ENCODE measurements at regions not wholly inside any gene's neighbourhood (a gene's known extent, or its start where the extent isn't known, plus 50 kb on each side); places are given as distances from the start of the nearest gene placed in this dataset.

DNA sequence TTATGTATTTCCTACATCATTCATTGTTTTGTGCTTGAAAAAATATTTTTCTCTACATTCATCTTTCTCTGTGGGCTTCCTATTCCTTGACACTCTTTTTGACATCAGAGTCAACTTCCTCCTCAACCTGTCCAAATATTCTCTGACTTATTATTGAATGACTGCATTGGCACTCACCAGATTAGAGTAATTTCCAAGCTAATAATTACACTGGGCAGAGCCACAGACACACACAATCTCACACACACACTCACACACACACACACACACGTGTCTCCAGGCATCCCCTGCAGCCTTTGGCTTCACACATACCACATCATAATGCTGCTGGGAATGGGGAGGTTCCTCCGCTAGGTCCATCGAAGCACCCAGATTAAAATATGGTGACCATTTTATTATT lies 184.5 kb downstream of the SYK start:
- H3K4me3 ChIP-seq (ENCODE audit: low read length): no peak overlapping the region
- H3K27ac ChIP-seq (ENCODE audit: low read depth, low read length): no peak overlapping the region
- no peak overlapping the region for H3K9ac ChIP-seq (ENCODE audit: low read length)
- no peaks in the 10 kb centered on the region for H3K27me3 ChIP-seq (ENCODE audit: control insufficient read depth, insufficient read depth, low read length)
- H3K4me1 ChIP-seq (ENCODE audit: control insufficient read depth, insufficient read depth, low read length): no peaks in the 10 kb centered on the region
- H3K36me3 ChIP-seq (ENCODE audit: control insufficient read depth, insufficient read depth, low read length): no peaks in the 10 kb centered on the region

DNA sequence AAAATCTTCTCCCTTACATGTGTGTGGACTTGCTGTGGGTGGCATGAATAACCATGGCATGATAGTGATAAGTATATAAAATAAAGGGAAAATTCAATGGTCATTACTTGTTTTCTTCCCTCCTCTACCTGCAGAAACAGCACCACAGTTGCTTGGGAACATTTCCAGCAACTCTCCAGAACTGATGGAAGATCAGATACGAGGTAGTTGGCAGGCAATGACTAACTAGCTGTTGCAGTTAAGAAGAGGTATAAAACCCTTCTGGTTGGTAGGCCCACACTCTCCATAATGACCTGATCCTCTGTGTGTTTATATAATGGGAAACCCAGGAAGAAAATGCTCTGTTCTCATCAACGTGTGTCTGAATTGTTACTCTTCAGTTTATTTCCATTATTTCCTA lies 185.9 kb downstream of the SYK start:
- Histone ChIP-seq H3K36me3 (ENCODE audit: control insufficient read depth, insufficient read depth, low read length) (no peaks in the 10 kb centered on the region), H3K4me3 (ENCODE audit: low read length) (no peak overlapping the region), H3K4me1 (ENCODE audit: control insufficient read depth, insufficient read depth, low read length) (no peaks in the 10 kb centered on the region), H3K27ac (ENCODE audit: low read depth, low read length) (no peak overlapping the region), H3K27me3 (ENCODE audit: control insufficient read depth, insufficient read depth, low read length) (no peaks in the 10 kb centered on the region), H3K9ac (ENCODE audit: low read length) (no peak overlapping the region)

DNA sequence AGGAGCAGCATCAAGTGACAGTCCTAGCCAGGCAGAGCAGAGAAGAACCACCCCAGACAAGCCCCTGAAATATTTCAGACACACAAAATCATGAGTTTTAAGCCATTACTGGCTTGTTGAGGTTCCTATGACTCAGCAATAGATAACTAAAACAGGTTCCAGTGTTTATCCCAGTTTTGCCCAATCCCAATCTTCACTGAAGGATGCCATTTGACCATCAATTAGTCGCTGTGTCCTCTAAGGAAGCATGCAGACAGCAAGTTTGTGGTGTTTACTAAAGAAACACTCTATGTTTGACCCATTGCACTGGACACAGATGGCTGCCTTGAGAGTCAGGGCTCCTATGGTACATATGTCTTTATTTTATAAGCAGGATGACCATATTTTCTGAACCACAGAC lies 186.7 kb downstream of the SYK start:
- no peak overlapping the region for H3K4me3 ChIP-seq (ENCODE audit: low read length)
- H3K4me1 ChIP-seq (ENCODE audit: control insufficient read depth, insufficient read depth, low read length): no peaks in the 10 kb centered on the region
- H3K9ac ChIP-seq (ENCODE audit: low read length): no peak overlapping the region
- H3K27ac ChIP-seq (ENCODE audit: low read depth, low read length): no peak overlapping the region
- H3K27me3 ChIP-seq (ENCODE audit: control insufficient read depth, insufficient read depth, low read length): no peaks in the 10 kb centered on the region
- H3K36me3 ChIP-seq (ENCODE audit: control insufficient read depth, insufficient read depth, low read length): no peaks in the 10 kb centered on the region

DNA sequence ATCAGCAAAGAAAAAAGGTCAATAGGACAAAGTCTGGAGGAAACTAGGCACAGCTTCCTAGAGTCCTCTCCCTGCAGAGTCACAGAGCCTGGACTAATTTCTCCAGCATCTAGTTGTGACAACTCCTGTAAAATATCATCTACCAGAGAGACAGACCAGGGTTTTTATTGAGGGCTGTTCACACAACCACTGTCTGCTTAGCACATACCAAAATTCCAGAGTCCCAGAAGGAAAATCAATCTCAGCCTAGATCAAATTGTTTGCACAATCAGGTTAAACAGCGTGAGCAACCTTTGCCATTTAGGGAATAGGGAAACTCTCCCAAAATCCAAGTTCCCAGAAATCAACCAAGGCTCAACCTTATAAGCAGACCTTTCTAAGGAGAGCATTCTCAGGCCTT lies 190.3 kb downstream of the SYK start:
- H3K27me3 ChIP-seq (ENCODE audit: control insufficient read depth, insufficient read depth, low read length): no peaks in the 10 kb centered on the region
- no peaks in the 10 kb centered on the region for H3K36me3 ChIP-seq (ENCODE audit: control insufficient read depth, insufficient read depth, low read length)
- no peak overlapping the region for H3K4me3 ChIP-seq (ENCODE audit: low read length)
- no peak overlapping the region for H3K27ac ChIP-seq (ENCODE audit: low read depth, low read length)
- no peaks in the 10 kb centered on the region for H3K4me1 ChIP-seq (ENCODE audit: control insufficient read depth, insufficient read depth, low read length)
- H3K9ac ChIP-seq (ENCODE audit: low read length): no peak overlapping the region

DNA sequence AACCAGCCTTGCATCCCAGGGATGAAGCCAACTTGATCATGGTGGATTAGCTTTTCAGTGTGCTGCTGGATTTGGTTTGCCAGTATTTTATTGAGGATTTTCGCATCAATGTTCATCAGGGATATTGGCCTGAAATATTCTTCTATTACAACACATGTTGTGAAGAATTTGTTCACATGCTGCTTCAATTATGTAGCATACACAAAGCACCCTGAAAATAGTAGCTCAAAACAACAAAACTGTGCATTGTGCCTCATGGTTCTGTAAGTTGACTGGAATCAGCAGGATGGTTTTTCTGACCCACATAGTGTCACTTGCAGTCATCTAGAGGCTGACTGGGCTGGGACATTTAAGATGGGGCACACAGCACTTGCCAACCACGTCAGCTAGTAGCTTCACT lies 193.9 kb downstream of the SYK start:
- no peaks in the 10 kb centered on the region for H3K4me1 ChIP-seq (ENCODE audit: control insufficient read depth, insufficient read depth, low read length)
- no peaks in the 10 kb centered on the region for H3K36me3 ChIP-seq (ENCODE audit: control insufficient read depth, insufficient read depth, low read length)
- H3K27me3 ChIP-seq (ENCODE audit: control insufficient read depth, insufficient read depth, low read length): no peaks in the 10 kb centered on the region
- no peak overlapping the region for H3K4me3 ChIP-seq (ENCODE audit: low read length)
- no peak overlapping the region for H3K27ac ChIP-seq (ENCODE audit: low read depth, low read length)
- H3K9ac ChIP-seq (ENCODE audit: low read length): no peak overlapping the region

DNA sequence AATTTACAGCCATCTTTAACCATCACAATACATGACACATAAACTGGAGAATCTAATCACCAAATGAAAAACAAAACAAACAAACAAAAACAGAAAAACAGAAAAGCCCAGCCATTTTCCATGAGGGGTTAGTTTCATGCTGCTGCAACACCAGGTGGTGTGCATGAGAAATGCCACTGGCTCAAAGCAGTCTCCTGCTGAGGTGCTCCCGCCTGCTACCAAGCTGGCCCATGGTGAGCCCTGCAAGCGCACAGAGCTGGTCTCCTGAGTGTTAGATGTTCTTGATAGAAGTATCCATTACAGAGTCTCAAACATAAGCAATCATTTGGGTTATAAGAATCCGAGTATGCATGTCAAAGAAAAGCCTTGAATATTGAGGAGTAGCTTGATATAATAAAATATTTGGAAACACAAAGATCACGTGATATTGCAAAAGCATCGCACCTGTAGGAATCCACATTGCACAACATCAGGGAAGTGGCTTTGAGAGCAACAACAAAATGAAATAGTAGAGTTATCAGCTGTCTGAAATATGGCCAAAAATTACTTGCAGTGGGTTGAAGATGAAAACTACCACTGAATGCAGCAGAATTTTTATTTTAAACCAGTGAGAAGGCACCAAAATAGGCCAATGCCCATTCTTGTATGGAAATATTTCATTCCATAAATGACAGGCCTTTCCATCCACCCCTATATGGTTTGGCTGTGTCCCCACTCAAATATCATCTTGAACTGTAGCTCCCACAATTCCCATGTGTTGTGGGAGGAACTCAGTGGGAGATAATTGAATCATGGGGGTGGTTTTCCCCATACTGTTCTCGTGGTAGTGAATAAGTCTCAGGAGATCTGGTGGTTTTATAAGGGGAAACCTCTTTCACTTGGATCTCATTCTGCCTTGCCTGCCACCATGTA lies 194.8 kb downstream of the SYK start:
- H3K4me3 ChIP-seq (ENCODE audit: low read length): no peak overlapping the region
- no peaks in the 10 kb centered on the region for H3K27me3 ChIP-seq (ENCODE audit: control insufficient read depth, insufficient read depth, low read length)
- no peaks in the 10 kb centered on the region for H3K36me3 ChIP-seq (ENCODE audit: control insufficient read depth, insufficient read depth, low read length)
- no peak overlapping the region for H3K27ac ChIP-seq (ENCODE audit: low read depth, low read length)
- no peaks in the 10 kb centered on the region for H3K4me1 ChIP-seq (ENCODE audit: control insufficient read depth, insufficient read depth, low read length)
- no peak overlapping the region for H3K9ac ChIP-seq (ENCODE audit: low read length)

DNA sequence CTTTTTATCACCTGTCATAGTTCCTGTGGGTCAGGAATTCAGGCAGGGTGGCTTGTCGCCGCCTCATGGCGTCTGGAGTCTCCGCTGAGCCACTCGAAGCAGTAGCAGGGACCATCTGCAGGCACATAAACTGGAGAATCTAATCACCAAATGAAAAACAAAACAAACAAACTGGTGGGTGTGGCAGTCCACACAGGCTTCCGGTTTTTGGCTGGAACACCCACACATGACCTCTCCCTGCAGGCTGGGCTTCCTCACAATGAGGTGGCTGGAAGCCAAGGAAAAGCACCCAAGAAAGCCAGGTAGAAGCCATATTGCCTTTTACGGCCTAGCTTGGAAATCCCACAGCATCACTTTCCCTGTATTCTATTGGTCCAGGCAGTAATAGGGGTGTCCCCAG lies 197.0 kb downstream of the SYK start:
- no peaks in the 10 kb centered on the region for H3K27me3 ChIP-seq (ENCODE audit: control insufficient read depth, insufficient read depth, low read length)

DNA sequence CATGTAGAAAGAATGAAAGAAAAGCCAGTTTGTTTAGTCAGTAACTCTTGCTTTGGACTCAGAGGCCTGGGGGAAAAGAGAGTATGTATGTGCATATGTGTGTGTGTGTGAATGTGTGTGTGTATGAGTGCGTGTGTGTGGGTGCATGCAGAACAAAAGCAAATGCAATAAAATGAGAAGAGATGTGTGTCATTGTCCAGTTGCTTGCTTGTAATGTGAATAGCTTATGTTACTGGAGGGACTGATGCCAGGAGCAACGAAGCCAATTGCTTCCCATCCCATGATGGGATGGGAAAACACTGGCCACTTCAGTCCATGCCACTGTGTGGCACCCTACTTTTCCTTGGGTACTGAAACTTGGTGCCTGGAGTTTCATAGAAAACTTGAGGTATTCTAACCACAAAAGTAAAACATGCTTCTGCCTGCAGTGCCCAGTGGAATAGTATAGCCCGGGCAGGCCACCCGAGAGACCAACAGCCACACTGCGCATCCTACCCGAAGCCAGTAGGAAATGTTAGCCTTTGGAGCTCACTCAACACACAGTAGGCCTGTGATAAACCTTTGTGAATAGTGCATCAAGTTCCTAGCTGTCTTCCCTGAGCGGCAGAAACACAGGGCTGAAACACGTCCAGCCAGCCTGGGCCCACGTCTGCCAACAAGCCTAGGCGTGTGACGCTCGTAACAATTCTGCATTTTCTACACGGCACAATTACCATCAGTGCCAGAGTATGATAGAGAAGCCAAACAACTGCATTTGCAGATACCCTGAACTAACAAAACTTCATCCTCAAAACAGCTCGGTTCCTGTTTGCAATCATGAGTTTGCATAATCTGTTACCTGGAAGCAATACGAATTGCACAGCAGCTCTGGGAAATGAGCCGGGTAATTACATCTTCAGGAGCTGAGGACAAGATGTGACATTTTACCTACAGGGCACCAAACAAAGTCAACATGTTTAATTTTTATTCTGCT lies 198.1 kb downstream of the SYK start:
- Histone ChIP-seq H3K4me1 (ENCODE audit: control insufficient read depth, insufficient read depth, low read length) (no peaks in the 10 kb centered on the region), H3K36me3 (ENCODE audit: control insufficient read depth, insufficient read depth, low read length) (no peaks in the 10 kb centered on the region), H3K4me3 (ENCODE audit: low read length) (no peak overlapping the region), H3K27me3 (ENCODE audit: control insufficient read depth, insufficient read depth, low read length) (no peaks in the 10 kb centered on the region), H3K9ac (ENCODE audit: low read length) (no peak overlapping the region), H3K27ac (ENCODE audit: low read depth, low read length) (no peak overlapping the region)

More for the DNA sequence above, 197.0 kb downstream of the SYK start:
- Histone ChIP-seq H3K36me3 (ENCODE audit: control insufficient read depth, insufficient read depth, low read length) (no peaks in the 10 kb centered on the region), H3K27ac (ENCODE audit: low read depth, low read length) (no peak overlapping the region), H3K4me1 (ENCODE audit: control insufficient read depth, insufficient read depth, low read length) (no peaks in the 10 kb centered on the region), H3K9ac (ENCODE audit: low read length) (no peak overlapping the region), H3K4me3 (ENCODE audit: low read length) (no peak overlapping the region)

DNA sequence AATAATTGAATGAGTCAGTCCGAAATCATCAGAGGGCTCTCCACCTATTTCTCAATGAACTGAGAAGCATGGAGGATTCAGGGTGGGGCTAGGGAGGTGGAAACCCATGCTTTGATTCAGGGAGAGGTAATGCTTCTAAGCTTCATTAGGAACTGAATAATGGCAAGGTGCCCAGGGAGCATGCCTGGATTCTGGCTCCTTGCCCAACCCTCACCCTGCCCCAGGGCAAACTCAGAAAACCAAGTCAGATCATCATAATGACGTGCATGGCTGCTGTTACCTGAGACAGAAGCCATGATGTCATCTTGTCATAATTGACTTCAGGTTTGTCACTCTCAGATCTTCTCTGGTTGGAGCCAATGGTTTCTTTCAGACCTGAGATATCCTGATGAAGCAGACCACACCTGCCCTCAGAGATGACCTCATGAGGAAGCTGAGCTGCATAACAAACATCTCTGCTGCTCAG lies 199.6 kb downstream of the SYK start:
- no peak overlapping the region for H3K4me3 ChIP-seq (ENCODE audit: low read length)
- no peaks in the 10 kb centered on the region for H3K36me3 ChIP-seq (ENCODE audit: control insufficient read depth, insufficient read depth, low read length)
- H3K9ac ChIP-seq (ENCODE audit: low read length): no peak overlapping the region
- no peak overlapping the region for H3K27ac ChIP-seq (ENCODE audit: low read depth, low read length)
- no peaks in the 10 kb centered on the region for H3K4me1 ChIP-seq (ENCODE audit: control insufficient read depth, insufficient read depth, low read length)
- H3K27me3 ChIP-seq (ENCODE audit: control insufficient read depth, insufficient read depth, low read length): no peaks in the 10 kb centered on the region

DNA sequence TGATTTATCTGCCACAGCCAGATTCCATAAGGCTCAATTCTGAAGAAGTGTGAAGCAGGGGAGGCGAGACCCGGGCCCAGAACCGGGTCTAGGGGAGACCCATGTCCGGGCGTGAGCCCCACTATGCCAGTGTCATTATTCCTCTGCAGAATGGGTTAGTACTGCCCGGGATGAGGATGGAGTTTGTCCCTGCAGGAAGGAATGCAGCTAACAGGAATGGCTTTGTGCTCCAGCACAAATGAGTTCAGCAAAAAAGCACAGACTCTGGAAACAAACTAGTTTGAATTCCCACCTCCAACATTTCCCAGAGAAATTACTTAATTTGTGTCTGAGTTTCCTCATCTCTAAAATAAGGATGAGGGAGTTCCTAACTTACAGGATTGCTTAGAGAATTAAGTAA lies 202.9 kb downstream of the SYK start:
- no peaks in the 10 kb centered on the region for H3K36me3 ChIP-seq (ENCODE audit: control insufficient read depth, insufficient read depth, low read length)
- H3K27ac ChIP-seq (ENCODE audit: low read depth, low read length): no peak overlapping the region
- H3K27me3 ChIP-seq (ENCODE audit: control insufficient read depth, insufficient read depth, low read length): no peaks in the 10 kb centered on the region

DNA sequence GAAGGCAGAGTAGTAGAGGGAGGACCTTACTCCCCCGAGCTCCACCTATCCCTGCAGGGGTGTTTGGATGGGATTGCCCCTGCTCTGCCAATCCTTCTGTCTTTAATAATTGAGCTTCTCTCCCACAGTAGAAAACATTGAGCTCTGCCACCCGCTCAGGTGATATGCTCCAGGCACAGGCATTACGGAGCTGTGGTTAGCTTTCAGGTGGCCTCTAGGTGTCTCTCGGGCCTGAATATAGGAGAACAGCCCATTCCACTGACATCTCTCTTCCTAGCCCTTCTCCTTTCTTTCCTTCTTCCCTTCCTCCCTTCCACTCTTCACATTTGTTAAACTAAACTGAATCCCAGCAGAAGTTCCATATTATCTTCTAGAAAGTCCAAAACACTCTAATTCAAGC lies 203.4 kb downstream of the SYK start:
- Histone ChIP-seq H3K27ac (ENCODE audit: low read depth, low read length) (no peak overlapping the region), H3K36me3 (ENCODE audit: control insufficient read depth, insufficient read depth, low read length) (no peaks in the 10 kb centered on the region), H3K9ac (ENCODE audit: low read length) (no peak overlapping the region), H3K4me3 (ENCODE audit: low read length) (no peak overlapping the region), H3K27me3 (ENCODE audit: control insufficient read depth, insufficient read depth, low read length) (no peaks in the 10 kb centered on the region), H3K4me1 (ENCODE audit: control insufficient read depth, insufficient read depth, low read length) (no peaks in the 10 kb centered on the region)

More for the DNA sequence above, 202.9 kb downstream of the SYK start:
- Histone ChIP-seq H3K4me3 (ENCODE audit: low read length) (no peak overlapping the region), H3K9ac (ENCODE audit: low read length) (no peak overlapping the region), H3K4me1 (ENCODE audit: control insufficient read depth, insufficient read depth, low read length) (no peaks in the 10 kb centered on the region)

DNA sequence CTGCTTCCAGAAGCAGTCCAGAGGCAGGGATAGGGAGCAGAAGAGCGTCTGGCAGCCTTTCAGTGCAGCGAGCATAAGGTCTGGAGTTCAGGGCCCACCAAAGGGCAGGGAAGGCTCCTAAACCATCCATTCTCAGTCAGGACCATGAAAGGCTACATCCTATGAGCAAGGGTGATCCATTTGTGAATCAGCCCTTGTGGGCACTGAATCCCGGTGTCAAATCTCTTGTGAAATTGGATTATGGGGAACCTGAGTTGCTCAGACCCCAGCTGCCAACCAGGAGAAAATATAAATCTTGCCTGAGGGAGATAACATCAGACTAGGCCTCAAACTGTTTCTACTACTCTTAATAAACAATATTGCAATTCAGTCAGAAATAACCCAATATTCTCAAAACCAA lies 204.4 kb downstream of the SYK start:
- no peak overlapping the region for H3K4me3 ChIP-seq (ENCODE audit: low read length)
- no peaks in the 10 kb centered on the region for H3K36me3 ChIP-seq (ENCODE audit: control insufficient read depth, insufficient read depth, low read length)
- H3K4me1 ChIP-seq (ENCODE audit: control insufficient read depth, insufficient read depth, low read length): no peaks in the 10 kb centered on the region
- no peak overlapping the region for H3K9ac ChIP-seq (ENCODE audit: low read length)
- H3K27me3 ChIP-seq (ENCODE audit: control insufficient read depth, insufficient read depth, low read length): no peaks in the 10 kb centered on the region
- no peak overlapping the region for H3K27ac ChIP-seq (ENCODE audit: low read depth, low read length)
